DND-41 (cell line): ENCODE measurements at regions not wholly inside any gene's neighbourhood (a gene's known extent, or its start where the extent isn't known, plus 50 kb on each side); places are given as distances from the start of the nearest gene placed in this dataset.

Source experiments
- EZH2 ChIP-seq: IDR thresholded peaks from 3 replicates; pipeline ENCODE4 v1.6.1; 2012; ENCODE audit warnings: borderline replicate concordance, low read depth, mild to moderate bottlenecking, moderate library complexity, low read length, inconsistent platforms; ENCODE audit not compliant: severe bottlenecking
- TF ChIP-seq, protein P1 (sequence below): IDR thresholded peaks from 2 replicates; pipeline ENCODE4 v1.5.1; 2012; ENCODE audit warnings: borderline replicate concordance, low read length, moderate library complexity, mild to moderate bottlenecking; ENCODE audit not compliant: poor library complexity, severe bottlenecking; ENCODE audit errors: extremely low read depth

DNA sequence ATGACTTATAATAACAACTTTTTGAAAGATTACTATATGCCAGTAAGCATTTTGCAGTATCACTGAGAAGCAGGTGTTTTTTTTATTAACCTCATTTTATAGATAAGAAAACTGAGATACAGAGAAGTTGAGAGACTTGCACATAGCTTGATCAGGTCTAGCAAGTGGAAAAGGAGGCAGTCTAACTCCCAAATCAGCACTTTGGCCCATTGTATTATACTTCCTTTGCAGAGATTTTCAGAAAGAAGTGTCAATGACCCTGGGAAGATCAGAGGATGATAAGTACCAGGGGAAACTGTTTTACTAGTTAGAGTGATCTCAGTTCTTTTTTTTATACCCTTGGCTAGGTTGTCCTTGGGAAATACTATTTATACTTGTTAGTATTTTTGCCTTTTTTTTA, 358.7 kb downstream of the SQOR start:
- TF ChIP-seq, protein P1, sequence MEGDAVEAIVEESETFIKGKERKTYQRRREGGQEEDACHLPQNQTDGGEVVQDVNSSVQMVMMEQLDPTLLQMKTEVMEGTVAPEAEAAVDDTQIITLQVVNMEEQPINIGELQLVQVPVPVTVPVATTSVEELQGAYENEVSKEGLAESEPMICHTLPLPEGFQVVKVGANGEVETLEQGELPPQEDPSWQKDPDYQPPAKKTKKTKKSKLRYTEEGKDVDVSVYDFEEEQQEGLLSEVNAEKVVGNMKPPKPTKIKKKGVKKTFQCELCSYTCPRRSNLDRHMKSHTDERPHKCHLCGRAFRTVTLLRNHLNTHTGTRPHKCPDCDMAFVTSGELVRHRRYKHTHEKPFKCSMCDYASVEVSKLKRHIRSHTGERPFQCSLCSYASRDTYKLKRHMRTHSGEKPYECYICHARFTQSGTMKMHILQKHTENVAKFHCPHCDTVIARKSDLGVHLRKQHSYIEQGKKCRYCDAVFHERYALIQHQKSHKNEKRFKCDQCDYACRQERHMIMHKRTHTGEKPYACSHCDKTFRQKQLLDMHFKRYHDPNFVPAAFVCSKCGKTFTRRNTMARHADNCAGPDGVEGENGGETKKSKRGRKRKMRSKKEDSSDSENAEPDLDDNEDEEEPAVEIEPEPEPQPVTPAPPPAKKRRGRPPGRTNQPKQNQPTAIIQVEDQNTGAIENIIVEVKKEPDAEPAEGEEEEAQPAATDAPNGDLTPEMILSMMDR, result no peak
- no peak for TF ChIP-seq EZH2
